Neural progenitor cell (in vitro differentiated cells): ENCODE measurements at regions not wholly inside any gene's neighbourhood (a gene's known extent, or its start where the extent isn't known, plus 50 kb on each side); places are given as distances from the start of the nearest gene placed in this dataset.

Experiments
- EZH2 ChIP-seq: fragments of 200-600 bp; sonication (generic); IDR thresholded peaks from 2 replicates; pipeline ENCODE4 v1.6.1; 2017; ENCODE audit warnings: antibody characterized with exemption, mild to moderate bottlenecking, moderate library complexity
- TF ChIP-seq, protein P1 (sequence below): fragments of 200-600 bp; sonication (generic); IDR thresholded peaks from 2 replicates; pipeline ENCODE4 v1.5.1; 2017; ENCODE audit warnings: antibody characterized with exemption, mild to moderate bottlenecking

- TF ChIP-seq, protein P1, sequence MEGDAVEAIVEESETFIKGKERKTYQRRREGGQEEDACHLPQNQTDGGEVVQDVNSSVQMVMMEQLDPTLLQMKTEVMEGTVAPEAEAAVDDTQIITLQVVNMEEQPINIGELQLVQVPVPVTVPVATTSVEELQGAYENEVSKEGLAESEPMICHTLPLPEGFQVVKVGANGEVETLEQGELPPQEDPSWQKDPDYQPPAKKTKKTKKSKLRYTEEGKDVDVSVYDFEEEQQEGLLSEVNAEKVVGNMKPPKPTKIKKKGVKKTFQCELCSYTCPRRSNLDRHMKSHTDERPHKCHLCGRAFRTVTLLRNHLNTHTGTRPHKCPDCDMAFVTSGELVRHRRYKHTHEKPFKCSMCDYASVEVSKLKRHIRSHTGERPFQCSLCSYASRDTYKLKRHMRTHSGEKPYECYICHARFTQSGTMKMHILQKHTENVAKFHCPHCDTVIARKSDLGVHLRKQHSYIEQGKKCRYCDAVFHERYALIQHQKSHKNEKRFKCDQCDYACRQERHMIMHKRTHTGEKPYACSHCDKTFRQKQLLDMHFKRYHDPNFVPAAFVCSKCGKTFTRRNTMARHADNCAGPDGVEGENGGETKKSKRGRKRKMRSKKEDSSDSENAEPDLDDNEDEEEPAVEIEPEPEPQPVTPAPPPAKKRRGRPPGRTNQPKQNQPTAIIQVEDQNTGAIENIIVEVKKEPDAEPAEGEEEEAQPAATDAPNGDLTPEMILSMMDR, result no peak
- TF ChIP-seq EZH2, result no peak
Observed at GRCh38 chr16:18037051-18037450, 299.5 kb downstream of the NPIPA8 start.
